OCI-LY3 (cell line): ENCODE measurements at regions not wholly inside any gene's neighbourhood (a gene's known extent, or its start where the extent isn't known, plus 50 kb on each side); places are given as distances from the start of the nearest gene placed in this dataset.

ENCODE experiments used
- H2AFZ ChIP-seq: fragments of 200-600, 300-600 bp; shearing (Covaris generic); 2 replicates; pipeline ENCODE4 v1.6.0; 2014; ENCODE audit warnings: antibody characterized with exemption, low read depth, low read length
- H3K27ac ChIP-seq: fragments of 200-600, 300-600 bp; sonication (generic); 2 replicates; pipeline ENCODE4 v1.5.1; 2014; ENCODE audit warnings: mild to moderate bottlenecking, low read length, moderate library complexity, mixed read lengths
- H3K27me3 ChIP-seq: fragments of 200-600, 300-600 bp; sonication (generic); 2 replicates; pipeline ENCODE4 v1.6.1; 2014; ENCODE audit warnings: low read depth, low read length, mixed read lengths
- H3K36me3 ChIP-seq: fragments of 200-600, 300-600 bp; sonication (generic); replicated peaks from 2 replicates; pipeline ENCODE3; 2014; ENCODE audit warnings: low read depth, low read length, mixed read lengths
- H3K4me1 ChIP-seq: fragments of 300-600, 200-600 bp; sonication (generic); 2 replicates; pipeline ENCODE4 v1.6.1; 2014; ENCODE audit warnings: low read length, mixed read lengths
- H3K4me2 ChIP-seq: fragments of 200-600, 300-600 bp; sonication (generic); 2 replicates; pipeline ENCODE4 v1.6.1; 2014; ENCODE audit warnings: low read length, mixed read lengths
- H3K4me3 ChIP-seq: fragments of 300-600, 200-600 bp; sonication (generic); 2 replicates; pipeline ENCODE4 v1.5.1; 2014; ENCODE audit warnings: antibody characterized with exemption, mild to moderate bottlenecking, low read length, moderate library complexity
- H3K79me2 ChIP-seq: fragments of 300-600, 200-600 bp; shearing (Covaris generic); 2 replicates; pipeline ENCODE4 v1.6.1; 2014; ENCODE audit warnings: mild to moderate bottlenecking, low read length, mixed read lengths
- H3K9ac ChIP-seq: fragments of 300-600, 200-600 bp; shearing (Covaris generic); 2 replicates; pipeline ENCODE4 v1.6.0; 2014; ENCODE audit warnings: mild to moderate bottlenecking, low read length, moderate library complexity
- H3K9me3 ChIP-seq: fragments of 200-600, 300-600 bp; shearing (Covaris generic); 2 replicates; pipeline ENCODE4 v1.6.1; 2014; ENCODE audit warnings: low read length, mixed read lengths; ENCODE audit not compliant: insufficient read depth
- H4K20me1 ChIP-seq: fragments of 200-600, 300-600 bp; sonication (generic); 2 replicates; pipeline ENCODE4 v1.6.1; 2016; ENCODE audit warnings: low read length, mixed read lengths; ENCODE audit not compliant: insufficient read depth
- EZH2phosphoT487 ChIP-seq: fragments of 200-600 bp; shearing (Covaris generic); IDR thresholded peaks from 2 replicates; pipeline ENCODE4 v1.6.1; 2018; ENCODE audit warnings: antibody characterized with exemption, mixed run types, low read depth
- TF ChIP-seq, protein P1 (sequence below): fragments of 200-600, 300-600 bp; sonication (generic); IDR thresholded peaks from 2 replicates; pipeline ENCODE4 v1.5.1; 2014; ENCODE audit warnings: antibody characterized with exemption, low read length, low read depth

DNA sequence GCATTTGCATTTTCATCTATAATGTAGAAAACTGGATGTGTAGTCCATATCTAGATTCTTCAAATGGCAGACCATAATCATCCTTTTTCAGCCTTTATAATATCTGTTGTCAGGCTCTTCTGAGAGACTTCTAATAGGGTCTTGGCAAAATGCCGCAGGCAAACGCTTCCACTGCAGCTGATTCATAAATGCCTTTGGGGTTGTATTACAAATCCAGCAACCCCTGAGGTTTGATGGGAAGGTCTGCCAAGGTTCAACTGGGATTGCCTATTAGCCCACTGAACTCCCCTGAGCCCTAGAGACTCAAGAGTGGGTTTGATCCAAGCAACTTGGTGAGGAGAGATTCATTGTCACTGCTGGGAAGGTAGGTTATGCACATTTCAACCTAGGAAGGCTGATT lies 365.2 kb upstream of the POU3F2 start:
- Histone ChIP-seq H3K9me3 (no peaks in the 10 kb centered on the region), H4K20me1 (no peaks in the 10 kb centered on the region), H3K27ac (no peak overlapping the region), H3K4me3 (no peak overlapping the region), H3K4me2 (no peak overlapping the region), H3K9ac (no peak overlapping the region), H2AFZ (no peak overlapping the region), H3K79me2 (no peaks in the 10 kb centered on the region), H3K36me3 (no peaks in the 10 kb centered on the region), H3K4me1 (peaks cover 6% of the 10 kb centered on the region), H3K27me3 (no peaks in the 10 kb centered on the region)
- TF ChIP-seq, protein P1, sequence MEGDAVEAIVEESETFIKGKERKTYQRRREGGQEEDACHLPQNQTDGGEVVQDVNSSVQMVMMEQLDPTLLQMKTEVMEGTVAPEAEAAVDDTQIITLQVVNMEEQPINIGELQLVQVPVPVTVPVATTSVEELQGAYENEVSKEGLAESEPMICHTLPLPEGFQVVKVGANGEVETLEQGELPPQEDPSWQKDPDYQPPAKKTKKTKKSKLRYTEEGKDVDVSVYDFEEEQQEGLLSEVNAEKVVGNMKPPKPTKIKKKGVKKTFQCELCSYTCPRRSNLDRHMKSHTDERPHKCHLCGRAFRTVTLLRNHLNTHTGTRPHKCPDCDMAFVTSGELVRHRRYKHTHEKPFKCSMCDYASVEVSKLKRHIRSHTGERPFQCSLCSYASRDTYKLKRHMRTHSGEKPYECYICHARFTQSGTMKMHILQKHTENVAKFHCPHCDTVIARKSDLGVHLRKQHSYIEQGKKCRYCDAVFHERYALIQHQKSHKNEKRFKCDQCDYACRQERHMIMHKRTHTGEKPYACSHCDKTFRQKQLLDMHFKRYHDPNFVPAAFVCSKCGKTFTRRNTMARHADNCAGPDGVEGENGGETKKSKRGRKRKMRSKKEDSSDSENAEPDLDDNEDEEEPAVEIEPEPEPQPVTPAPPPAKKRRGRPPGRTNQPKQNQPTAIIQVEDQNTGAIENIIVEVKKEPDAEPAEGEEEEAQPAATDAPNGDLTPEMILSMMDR, result no peak
- TF ChIP-seq EZH2phosphoT487, result no peak

DNA sequence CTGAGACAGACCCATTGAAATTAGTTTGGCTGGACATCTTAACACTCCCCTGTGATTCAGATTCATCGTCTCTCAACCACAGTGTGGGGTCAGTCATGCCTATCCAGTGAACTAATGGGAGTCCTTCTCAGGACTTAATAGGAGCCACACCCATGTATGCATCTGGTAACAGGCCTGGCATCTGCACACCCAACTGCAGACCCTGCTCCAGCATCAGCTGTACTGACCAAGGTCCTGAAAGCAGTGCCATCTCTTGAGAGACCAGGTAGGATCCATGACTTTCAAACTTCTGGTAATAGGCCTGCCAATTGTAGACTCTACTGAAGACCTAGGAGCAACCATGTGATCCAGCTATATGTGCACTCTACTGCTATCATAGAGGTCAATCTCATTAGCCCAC lies 363.6 kb upstream of the POU3F2 start:
- Histone ChIP-seq H3K27me3 (no peaks in the 10 kb centered on the region), H3K79me2 (no peaks in the 10 kb centered on the region), H3K4me2 (no peak overlapping the region), H3K4me3 (no peak overlapping the region), H3K9me3 (no peaks in the 10 kb centered on the region), H2AFZ (no peak overlapping the region), H4K20me1 (no peaks in the 10 kb centered on the region), H3K36me3 (no peaks in the 10 kb centered on the region), H3K4me1 (peaks cover 6% of the 10 kb centered on the region), H3K9ac (no peak overlapping the region), H3K27ac (no peak overlapping the region)
- TF ChIP-seq, protein P1, result no peak
- TF ChIP-seq EZH2phosphoT487, result no peak

DNA sequence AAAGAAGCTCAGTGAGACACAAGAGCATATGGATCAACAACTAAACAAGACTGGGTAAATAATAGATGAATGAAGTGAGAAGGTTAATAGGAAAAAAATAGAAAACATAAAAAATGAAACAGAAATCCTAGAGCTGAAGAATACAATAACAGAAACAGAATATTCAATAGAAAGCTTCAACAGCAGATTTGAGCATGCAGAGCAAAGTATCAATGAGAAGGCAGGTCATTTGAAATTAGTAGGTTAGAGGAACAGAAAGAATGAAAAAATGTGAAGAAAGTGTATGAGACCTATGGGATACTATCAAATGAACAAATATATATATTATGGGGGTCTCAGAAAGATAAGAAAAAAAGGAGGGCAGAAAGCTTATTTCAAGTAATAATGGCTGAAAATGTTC lies 362.9 kb upstream of the POU3F2 start:
- H3K9me3 ChIP-seq, result no peaks in the 10 kb centered on the region

DNA sequence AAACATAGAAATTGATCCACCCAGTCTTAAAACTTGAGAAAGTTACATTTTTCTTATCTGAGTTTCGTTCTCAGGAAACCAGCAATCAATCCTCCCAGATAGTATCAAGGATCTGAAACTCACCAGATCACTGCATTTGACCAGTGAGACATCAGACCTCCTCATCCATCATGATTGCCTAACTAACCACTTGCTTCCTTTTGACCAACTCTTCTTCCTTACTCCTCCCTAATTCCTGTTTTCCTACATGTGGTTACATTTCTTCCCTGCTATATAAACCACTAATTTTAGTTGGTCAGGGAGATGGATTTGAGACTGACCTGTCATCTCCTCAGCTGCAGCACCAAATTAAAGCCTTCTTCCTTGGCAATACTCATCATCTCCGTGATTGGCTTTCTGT lies 357.1 kb upstream of the POU3F2 start:
- Histone ChIP-seq H3K9me3 (no peaks in the 10 kb centered on the region), H3K9ac (no peak overlapping the region), H2AFZ (no peak overlapping the region), H4K20me1 (no peaks in the 10 kb centered on the region), H3K4me3 (no peak overlapping the region), H3K27ac (no peak overlapping the region), H3K79me2 (no peaks in the 10 kb centered on the region), H3K4me1 (no peaks in the 10 kb centered on the region), H3K4me2 (no peak overlapping the region), H3K27me3 (no peaks in the 10 kb centered on the region), H3K36me3 (no peaks in the 10 kb centered on the region)
- TF ChIP-seq EZH2phosphoT487, result no peak
- TF ChIP-seq, protein P1, result no peak

More for the DNA sequence above, 362.9 kb upstream of the POU3F2 start:
- Histone ChIP-seq H3K4me2 (no peak overlapping the region), H4K20me1 (no peaks in the 10 kb centered on the region), H3K27ac (no peak overlapping the region), H2AFZ (no peak overlapping the region), H3K4me3 (no peak overlapping the region), H3K36me3 (no peaks in the 10 kb centered on the region), H3K79me2 (no peaks in the 10 kb centered on the region), H3K9ac (no peak overlapping the region), H3K27me3 (no peaks in the 10 kb centered on the region), H3K4me1 (peaks cover 6% of the 10 kb centered on the region)
- TF ChIP-seq, protein P1, result no peak
- no peak for TF ChIP-seq EZH2phosphoT487
